ENCODE measurements at regions not wholly inside any gene's neighbourhood (a gene's known extent, or its start where the extent isn't known, plus 50 kb on each side); places are given as distances from the start of the nearest gene placed in this dataset.

- no peaks in the 10 kb centered on the region for H3K27me3 ChIP-seq (ENCODE audit: insufficient read depth, insufficient read length)
- no peaks in the 10 kb centered on the region for H3K36me3 ChIP-seq (ENCODE audit: insufficient read depth, insufficient read length, low read length)
These were observed 543.3 kb upstream of the ID2 start for GRCh38 chr2:8138525-8138922.

GRCh38 chr2:8138923-8139667, 542.8 kb upstream of the ID2 start:
- Histone ChIP-seq H3K4me3 (ENCODE audit: insufficient read length, low read depth) (no peak overlapping the region), H3K4me1 (ENCODE audit: insufficient read depth, insufficient read length) (no peaks in the 10 kb centered on the region), H3K36me3 (ENCODE audit: insufficient read depth, insufficient read length, low read length) (no peaks in the 10 kb centered on the region), H3K27me3 (ENCODE audit: insufficient read depth, insufficient read length) (no peaks in the 10 kb centered on the region), H3K9me3 (ENCODE audit: insufficient read depth, low read length) (no peaks in the 10 kb centered on the region), H3K9ac (ENCODE audit: insufficient read length, low read depth) (no peak overlapping the region)
- no peak for DNase-seq (ENCODE audit: low read depth, low spot score)
- TF ChIP-seq YY1 (IDR thresholded peaks at IDR 0.05; ENCODE audit: insufficient read depth, insufficient read length): no peak
- TF ChIP-seq SUZ12 (IDR thresholded peaks at IDR 0.05; ENCODE audit: extremely low read depth, insufficient read depth, insufficient read length): no peak
- TF ChIP-seq ZNF274 (IDR thresholded peaks at IDR 0.05; ENCODE audit: low read depth, low read length): no peak

More at GRCh38 chr2:8138525-8138922, 543.3 kb upstream of the ID2 start:
- no peaks in the 10 kb centered on the region for H3K9me3 ChIP-seq (ENCODE audit: insufficient read depth, low read length)
- H3K4me3 ChIP-seq (ENCODE audit: insufficient read length, low read depth): no peak overlapping the region
- no peaks in the 10 kb centered on the region for H3K4me1 ChIP-seq (ENCODE audit: insufficient read depth, insufficient read length)
- no peak for DNase-seq (ENCODE audit: low read depth, low spot score)
- TF ChIP-seq SUZ12 (IDR thresholded peaks at IDR 0.05; ENCODE audit: extremely low read depth, insufficient read depth, insufficient read length): no peak
- TF ChIP-seq ZNF274 (IDR thresholded peaks at IDR 0.05; ENCODE audit: low read depth, low read length): no peak
- H3K9ac ChIP-seq (ENCODE audit: insufficient read length, low read depth): no peak overlapping the region

DNA sequence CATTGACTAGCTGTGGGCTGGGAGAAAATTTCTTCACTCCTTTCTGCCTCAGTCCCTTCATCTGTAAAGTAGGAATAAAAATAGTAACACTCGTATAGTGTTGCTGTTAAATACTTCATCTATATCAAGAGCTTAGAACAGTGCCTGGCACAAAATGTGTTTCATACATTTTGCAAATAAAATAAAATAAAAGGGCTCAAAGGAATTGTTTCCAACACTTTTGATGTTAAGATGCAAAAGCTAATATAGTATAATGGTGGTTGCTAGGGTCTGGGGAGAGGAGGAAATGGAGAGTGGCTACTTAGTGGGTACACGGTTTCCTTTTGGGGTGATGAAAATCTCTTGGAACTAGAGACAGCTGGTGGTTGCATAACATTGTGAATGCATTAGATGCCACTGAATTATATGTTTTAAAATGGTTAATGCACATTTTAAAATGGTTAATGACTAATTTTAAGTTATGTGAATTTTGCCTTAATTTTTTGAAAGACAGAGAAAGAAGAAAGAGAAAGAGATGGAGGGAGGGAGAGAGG, 542.1 kb upstream of the ID2 start:
- Histone ChIP-seq H3K9me3 (ENCODE audit: insufficient read depth, low read length) (no peaks in the 10 kb centered on the region), H3K4me1 (ENCODE audit: insufficient read depth, insufficient read length) (no peaks in the 10 kb centered on the region), H3K36me3 (ENCODE audit: insufficient read depth, insufficient read length, low read length) (no peaks in the 10 kb centered on the region), H3K9ac (ENCODE audit: insufficient read length, low read depth) (no peak overlapping the region), H3K27me3 (ENCODE audit: insufficient read depth, insufficient read length) (no peaks in the 10 kb centered on the region), H3K4me3 (ENCODE audit: insufficient read length, low read depth) (no peak overlapping the region)
- no peak for DNase-seq (ENCODE audit: low read depth, low spot score)
- TF ChIP-seq ZNF274 (IDR thresholded peaks at IDR 0.05; ENCODE audit: low read depth, low read length): no peak
- no peak for TF ChIP-seq SUZ12 (IDR thresholded peaks at IDR 0.05; ENCODE audit: extremely low read depth, insufficient read depth, insufficient read length)
- TF ChIP-seq YY1 (IDR thresholded peaks at IDR 0.05; ENCODE audit: insufficient read depth, insufficient read length): no peak

GRCh38 chr2:8141079-8141707, 540.7 kb upstream of the ID2 start:
- H3K9me3 ChIP-seq (ENCODE audit: insufficient read depth, low read length): no peaks in the 10 kb centered on the region
- no peaks in the 10 kb centered on the region for H3K27me3 ChIP-seq (ENCODE audit: insufficient read depth, insufficient read length)
- H3K4me3 ChIP-seq (ENCODE audit: insufficient read length, low read depth): no peak overlapping the region
- TF ChIP-seq YY1 (IDR thresholded peaks at IDR 0.05; ENCODE audit: insufficient read depth, insufficient read length) (no peak), SUZ12 (IDR thresholded peaks at IDR 0.05; ENCODE audit: extremely low read depth, insufficient read depth, insufficient read length) (no peak), ZNF274 (IDR thresholded peaks at IDR 0.05; ENCODE audit: low read depth, low read length) (no peak)
- H3K36me3 ChIP-seq (ENCODE audit: insufficient read depth, insufficient read length, low read length): no peaks in the 10 kb centered on the region
- DNase-seq (ENCODE audit: low read depth, low spot score): no peak
- no peak overlapping the region for H3K9ac ChIP-seq (ENCODE audit: insufficient read length, low read depth)
- no peaks in the 10 kb centered on the region for H3K4me1 ChIP-seq (ENCODE audit: insufficient read depth, insufficient read length)

- no peak overlapping the region for H3K4me3 ChIP-seq (ENCODE audit: insufficient read length, low read depth)
- no peak for DNase-seq (ENCODE audit: low read depth, low spot score)
- no peak overlapping the region for H3K9ac ChIP-seq (ENCODE audit: insufficient read length, low read depth)
These were observed 540.1 kb upstream of the ID2 start for GRCh38 chr2:8141780-8142179.

DNA sequence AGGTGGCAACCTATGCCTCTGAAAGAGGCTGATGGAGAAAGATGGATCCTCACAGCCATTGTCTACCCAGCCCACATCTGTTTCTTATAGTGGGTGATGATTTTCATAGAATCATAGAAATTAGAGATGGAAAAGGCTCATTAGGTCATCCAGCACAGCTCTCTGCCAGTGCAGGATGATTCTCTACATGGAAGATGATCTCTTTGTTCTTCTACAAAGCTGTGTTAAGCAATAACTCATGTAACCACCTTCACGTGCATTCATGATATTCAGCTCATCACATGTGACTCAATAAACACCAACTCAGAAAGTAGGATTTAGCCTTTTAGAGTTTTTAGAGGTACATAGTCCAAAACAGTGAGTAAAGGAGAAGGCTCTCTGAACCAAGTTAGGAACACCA, 539.4 kb upstream of the ID2 start:
- no peaks in the 10 kb centered on the region for H3K4me1 ChIP-seq (ENCODE audit: insufficient read depth, insufficient read length)
- H3K4me3 ChIP-seq (ENCODE audit: insufficient read length, low read depth): no peak overlapping the region
- no peaks in the 10 kb centered on the region for H3K36me3 ChIP-seq (ENCODE audit: insufficient read depth, insufficient read length, low read length)
- no peak overlapping the region for H3K9ac ChIP-seq (ENCODE audit: insufficient read length, low read depth)
- no peak for DNase-seq (ENCODE audit: low read depth, low spot score)
- H3K9me3 ChIP-seq (ENCODE audit: insufficient read depth, low read length): no peaks in the 10 kb centered on the region
- H3K27me3 ChIP-seq (ENCODE audit: insufficient read depth, insufficient read length): no peaks in the 10 kb centered on the region
- TF ChIP-seq YY1 (IDR thresholded peaks at IDR 0.05; ENCODE audit: insufficient read depth, insufficient read length): no peak
- TF ChIP-seq SUZ12 (IDR thresholded peaks at IDR 0.05; ENCODE audit: extremely low read depth, insufficient read depth, insufficient read length): no peak

More at GRCh38 chr2:8141780-8142179, 540.1 kb upstream of the ID2 start:
- no peak for TF ChIP-seq SUZ12 (IDR thresholded peaks at IDR 0.05; ENCODE audit: extremely low read depth, insufficient read depth, insufficient read length)
- TF ChIP-seq ZNF274 (IDR thresholded peaks at IDR 0.05; ENCODE audit: low read depth, low read length): no peak
- no peak for TF ChIP-seq YY1 (IDR thresholded peaks at IDR 0.05; ENCODE audit: insufficient read depth, insufficient read length)
- no peaks in the 10 kb centered on the region for H3K36me3 ChIP-seq (ENCODE audit: insufficient read depth, insufficient read length, low read length)
- no peaks in the 10 kb centered on the region for H3K4me1 ChIP-seq (ENCODE audit: insufficient read depth, insufficient read length)
- H3K27me3 ChIP-seq (ENCODE audit: insufficient read depth, insufficient read length): no peaks in the 10 kb centered on the region
- no peaks in the 10 kb centered on the region for H3K9me3 ChIP-seq (ENCODE audit: insufficient read depth, low read length)

DNA sequence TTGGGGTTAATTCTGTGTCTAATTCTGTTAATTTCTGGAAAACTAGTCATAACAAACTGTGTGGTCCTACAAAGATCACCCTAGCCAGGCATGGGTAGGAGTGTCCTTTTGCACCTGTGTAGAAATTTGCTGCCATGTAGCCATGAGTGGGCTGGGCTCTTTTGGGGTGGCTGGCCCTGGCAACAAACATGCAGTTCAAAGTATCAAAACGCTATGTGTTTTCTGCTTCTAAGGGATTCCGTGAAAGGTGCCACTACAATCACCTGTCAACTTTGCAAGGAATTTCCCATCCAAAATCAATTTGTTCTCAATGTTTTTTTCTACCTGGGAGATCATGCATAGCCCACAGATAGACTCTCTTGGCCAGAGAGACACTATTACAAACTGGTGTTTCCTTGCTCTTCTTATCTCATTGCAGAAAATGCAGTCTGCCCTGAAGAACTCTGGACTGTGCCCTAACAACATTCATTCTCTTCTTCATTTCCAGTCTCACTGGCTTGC, 537.7 kb upstream of the ID2 start:
- TF ChIP-seq YY1 (IDR thresholded peaks at IDR 0.05; ENCODE audit: insufficient read depth, insufficient read length) (no peak), SUZ12 (IDR thresholded peaks at IDR 0.05; ENCODE audit: extremely low read depth, insufficient read depth, insufficient read length) (no peak), ZNF274 (IDR thresholded peaks at IDR 0.05; ENCODE audit: low read depth, low read length) (no peak)
- Histone ChIP-seq H3K9ac (ENCODE audit: insufficient read length, low read depth) (no peak overlapping the region), H3K36me3 (ENCODE audit: insufficient read depth, insufficient read length, low read length) (no peaks in the 10 kb centered on the region), H3K27me3 (ENCODE audit: insufficient read depth, insufficient read length) (no peaks in the 10 kb centered on the region), H3K4me3 (ENCODE audit: insufficient read length, low read depth) (no peak overlapping the region), H3K4me1 (ENCODE audit: insufficient read depth, insufficient read length) (no peaks in the 10 kb centered on the region), H3K9me3 (ENCODE audit: insufficient read depth, low read length) (no peaks in the 10 kb centered on the region)
- DNase-seq (ENCODE audit: low read depth, low spot score): no peak

All from NT2/D1 (cell line).